ENCODE measurements at regions not wholly inside any gene's neighbourhood (a gene's known extent, or its start where the extent isn't known, plus 50 kb on each side); places are given as distances from the start of the nearest gene placed in this dataset.
"Not testable (repeated sequence)": the region's sequence is repeated elsewhere in the genome, so short reads cannot be mapped to it uniquely, and the experiment has no call there.

DNA sequence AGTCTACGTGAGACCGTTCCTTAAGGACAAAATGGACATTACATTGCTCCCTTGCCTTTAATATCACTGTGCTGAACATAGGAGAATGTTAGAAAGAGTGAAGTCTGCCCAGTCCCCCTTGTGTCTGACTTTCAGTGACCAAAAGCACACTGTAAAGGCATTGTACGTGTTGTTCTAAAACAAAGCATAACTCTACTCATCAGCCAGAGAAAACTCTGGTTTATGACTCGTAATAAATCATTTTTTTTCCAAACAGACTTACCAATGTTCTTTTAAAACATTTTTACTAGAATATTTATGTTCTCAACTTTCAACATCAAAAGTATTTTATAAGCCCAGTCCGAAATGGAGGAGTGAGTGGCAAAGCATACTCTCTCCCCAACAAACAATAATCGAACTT is 262.5 kb downstream of the GJA1 start:
- Histone ChIP-seq H3K4me1 (ENCODE audit: control insufficient read depth, insufficient read depth, low read length) (peaks cover 2% of the 10 kb centered on the region), H3K27ac (ENCODE audit: low read length) (no peak overlapping the region), H3K27me3 (ENCODE audit: control insufficient read depth, insufficient read depth, low read length) (no peaks in the 10 kb centered on the region), H3K9me3 (replicated peaks; ENCODE audit: control insufficient read depth, low read depth, low read length) (peaks cover under 1% of the 10 kb centered on the region), H3K36me3 (ENCODE audit: control insufficient read depth, insufficient read depth, low read length) (no peaks in the 10 kb centered on the region), H3K4me3 (ENCODE audit: low read length) (no peak overlapping the region)
- WGBS (ENCODE audit: insufficient coverage), result no CpG with 5 or more reads among the region's 6 CpGs
- no peak for DNase-seq

DNA sequence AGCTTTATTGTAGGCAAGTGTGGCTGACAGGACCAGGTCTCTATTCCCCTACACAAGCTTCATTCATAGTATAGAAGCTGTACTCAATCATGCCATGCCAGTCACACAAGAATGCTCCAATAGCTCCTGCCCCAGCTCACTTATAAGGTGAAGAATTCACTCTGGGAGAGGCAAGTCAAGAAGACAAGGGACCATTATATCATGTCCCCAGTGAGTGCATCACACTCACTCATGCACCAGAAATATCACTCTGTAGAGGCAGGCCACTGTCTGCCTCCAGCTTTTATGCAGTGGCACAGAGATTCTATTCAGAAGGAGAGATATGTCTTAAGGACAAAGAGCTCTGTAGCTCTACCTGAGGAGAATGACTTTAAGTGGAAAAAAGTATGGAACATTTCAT is 263.2 kb downstream of the GJA1 start:
- Histone ChIP-seq H3K4me1 (ENCODE audit: control insufficient read depth, insufficient read depth, low read length) (peaks cover 2% of the 10 kb centered on the region), H3K27me3 (ENCODE audit: control insufficient read depth, insufficient read depth, low read length) (no peaks in the 10 kb centered on the region), H3K9me3 (replicated peaks; ENCODE audit: control insufficient read depth, low read depth, low read length) (peaks cover 3% of the 10 kb centered on the region), H3K4me3 (ENCODE audit: low read length) (no peak overlapping the region), H3K36me3 (ENCODE audit: control insufficient read depth, insufficient read depth, low read length) (no peaks in the 10 kb centered on the region), H3K27ac (ENCODE audit: low read length) (no peak overlapping the region)
- no peak for DNase-seq

DNA sequence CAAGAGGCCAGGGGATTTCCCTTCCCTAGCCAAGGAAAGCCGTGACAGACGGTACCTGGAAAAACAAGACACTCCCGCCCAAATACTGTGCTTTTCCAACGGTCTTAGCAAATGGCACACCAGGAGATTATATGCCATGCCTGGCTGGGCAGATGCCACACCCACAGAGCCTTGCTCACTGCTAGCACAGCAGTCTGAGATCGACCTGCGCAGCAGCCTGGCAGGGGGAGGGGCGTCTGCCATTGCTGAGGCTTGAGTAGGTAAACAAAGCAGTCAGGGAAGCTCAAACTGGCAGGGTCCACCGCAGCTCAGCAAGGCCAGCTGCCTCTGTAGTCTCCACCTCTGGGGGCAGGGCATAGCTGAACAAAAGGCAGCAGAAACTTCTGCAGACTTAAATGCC is 267.7 kb downstream of the GJA1 start:
- H3K9me3 ChIP-seq (replicated peaks; ENCODE audit: control insufficient read depth, low read depth, low read length); H3K4me3 ChIP-seq (ENCODE audit: low read length); H3K27ac ChIP-seq (ENCODE audit: low read length); DNase-seq; H3K27me3 ChIP-seq (ENCODE audit: control insufficient read depth, insufficient read depth, low read length); H3K36me3 ChIP-seq (ENCODE audit: control insufficient read depth, insufficient read depth, low read length); H3K4me1 ChIP-seq (ENCODE audit: control insufficient read depth, insufficient read depth, low read length): not testable (repeated sequence)
- 88% methylated on average over 8 of the region's 8 CpGs for WGBS (ENCODE audit: insufficient coverage)

DNA sequence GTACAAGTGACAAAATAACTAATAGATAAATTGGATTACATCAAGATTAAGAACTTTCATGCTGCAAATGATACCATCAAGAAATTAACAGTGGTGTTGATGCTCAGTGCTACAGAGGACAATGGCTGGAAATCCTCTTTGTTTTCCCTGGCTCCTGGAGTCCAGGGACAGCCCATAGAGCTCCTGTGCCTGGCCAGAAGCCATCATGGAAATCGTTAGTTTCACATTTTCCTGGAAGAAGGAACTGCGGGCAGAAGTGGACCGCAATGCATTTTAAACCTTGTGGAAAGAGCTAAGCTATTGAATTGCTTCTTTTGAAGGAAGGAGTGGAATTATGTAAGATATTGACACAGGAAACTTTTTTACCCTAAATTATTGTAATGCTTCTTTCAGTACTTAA is 276.0 kb downstream of the GJA1 start:
- peak; percentile 76 for DNase-seq
- no peaks in the 10 kb centered on the region for H3K27me3 ChIP-seq (ENCODE audit: control insufficient read depth, insufficient read depth, low read length)
- H3K36me3 ChIP-seq (ENCODE audit: control insufficient read depth, insufficient read depth, low read length), result no peaks in the 10 kb centered on the region
- H3K9me3 ChIP-seq (replicated peaks; ENCODE audit: control insufficient read depth, low read depth, low read length), result no peaks in the 10 kb centered on the region
- H3K27ac ChIP-seq (ENCODE audit: low read length), result peak overlapping the region; percentile 29
- H3K4me1 ChIP-seq (ENCODE audit: control insufficient read depth, insufficient read depth, low read length), result no peaks in the 10 kb centered on the region
- 33% methylated on average over 3 of the region's 3 CpGs for WGBS (ENCODE audit: insufficient coverage)
- no peak overlapping the region for H3K4me3 ChIP-seq (ENCODE audit: low read length)

DNA sequence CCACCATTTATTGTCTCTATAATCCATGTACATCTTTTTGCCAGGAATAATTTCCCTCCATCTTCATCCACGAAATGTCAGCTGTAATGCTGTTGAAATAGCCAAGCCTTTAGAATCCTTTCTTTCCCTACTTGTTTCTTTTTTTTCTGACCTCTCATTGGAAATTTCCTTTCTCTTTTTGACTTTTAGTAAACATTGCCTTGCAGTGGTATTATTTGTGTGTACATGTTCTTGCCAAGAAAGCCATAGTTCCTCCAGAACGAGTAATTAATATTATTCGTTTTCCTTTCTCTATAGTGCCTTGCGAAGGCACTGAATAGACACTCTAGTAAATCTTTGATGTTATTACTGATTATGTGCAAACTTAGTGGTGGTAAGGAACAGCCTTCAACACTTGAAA is 282.2 kb downstream of the GJA1 start:
- no peak for DNase-seq
- Histone ChIP-seq H3K27me3 (ENCODE audit: control insufficient read depth, insufficient read depth, low read length) (no peaks in the 10 kb centered on the region), H3K9me3 (replicated peaks; ENCODE audit: control insufficient read depth, low read depth, low read length) (no peaks in the 10 kb centered on the region), H3K4me3 (ENCODE audit: low read length) (no peak overlapping the region), H3K4me1 (ENCODE audit: control insufficient read depth, insufficient read depth, low read length) (no peaks in the 10 kb centered on the region), H3K36me3 (ENCODE audit: control insufficient read depth, insufficient read depth, low read length) (no peaks in the 10 kb centered on the region), H3K27ac (ENCODE audit: low read length) (no peak overlapping the region)
- WGBS (ENCODE audit: insufficient coverage), result no CpG with 5 or more reads among the region's 4 CpGs

DNA sequence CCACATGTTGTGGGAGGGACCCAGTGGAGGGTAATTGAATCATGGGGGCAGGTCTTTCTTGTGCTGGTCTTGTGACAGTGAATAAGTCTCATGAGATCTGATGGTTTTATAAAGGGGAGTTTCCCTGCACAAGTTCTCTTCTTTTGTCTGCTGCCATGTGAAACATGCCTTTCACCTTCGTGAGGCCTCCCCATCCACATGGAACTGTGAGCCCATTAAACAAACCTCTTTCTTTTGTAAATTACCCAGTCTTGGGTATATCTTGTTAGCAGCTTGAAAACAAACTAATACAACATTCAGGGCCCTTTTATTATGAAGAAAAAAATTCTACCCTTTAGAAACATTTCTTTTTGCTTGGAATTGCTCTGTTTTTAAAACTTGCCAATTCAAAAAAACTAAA is 285.4 kb downstream of the GJA1 start:
- H3K36me3 ChIP-seq (ENCODE audit: control insufficient read depth, insufficient read depth, low read length); H3K4me1 ChIP-seq (ENCODE audit: control insufficient read depth, insufficient read depth, low read length); H3K9me3 ChIP-seq (replicated peaks; ENCODE audit: control insufficient read depth, low read depth, low read length); DNase-seq; H3K27ac ChIP-seq (ENCODE audit: low read length); H3K4me3 ChIP-seq (ENCODE audit: low read length); H3K27me3 ChIP-seq (ENCODE audit: control insufficient read depth, insufficient read depth, low read length): not testable (repeated sequence)
- WGBS (ENCODE audit: insufficient coverage), result no CpG with 5 or more reads among the region's 1 CpG

DNA sequence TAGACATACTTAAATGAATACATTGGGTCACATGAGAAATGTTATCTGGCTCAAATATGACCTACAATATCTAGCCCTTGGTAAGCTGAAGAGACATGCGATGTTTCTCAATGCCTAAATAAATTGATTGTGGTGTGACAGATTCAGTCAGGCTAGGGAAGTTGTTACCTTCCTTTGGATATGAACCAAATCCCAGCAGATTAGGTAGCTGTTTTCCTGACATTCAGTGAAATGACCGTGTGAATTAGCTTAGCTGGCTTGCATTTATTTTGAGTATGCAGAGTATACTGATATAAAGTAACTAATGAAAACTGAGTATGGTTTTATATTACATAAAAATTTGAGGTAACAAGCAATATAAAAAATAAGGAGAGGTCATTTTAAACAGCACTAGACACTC is 288.2 kb downstream of the GJA1 start:
- no CpG with 5 or more reads among the region's 2 CpGs for WGBS (ENCODE audit: insufficient coverage)
- Histone ChIP-seq H3K4me3 (ENCODE audit: low read length) (no peak overlapping the region), H3K4me1 (ENCODE audit: control insufficient read depth, insufficient read depth, low read length) (no peaks in the 10 kb centered on the region), H3K27me3 (ENCODE audit: control insufficient read depth, insufficient read depth, low read length) (no peaks in the 10 kb centered on the region), H3K36me3 (ENCODE audit: control insufficient read depth, insufficient read depth, low read length) (no peaks in the 10 kb centered on the region), H3K9me3 (replicated peaks; ENCODE audit: control insufficient read depth, low read depth, low read length) (no peaks in the 10 kb centered on the region), H3K27ac (ENCODE audit: low read length) (no peak overlapping the region)
- no peak for DNase-seq

DNA sequence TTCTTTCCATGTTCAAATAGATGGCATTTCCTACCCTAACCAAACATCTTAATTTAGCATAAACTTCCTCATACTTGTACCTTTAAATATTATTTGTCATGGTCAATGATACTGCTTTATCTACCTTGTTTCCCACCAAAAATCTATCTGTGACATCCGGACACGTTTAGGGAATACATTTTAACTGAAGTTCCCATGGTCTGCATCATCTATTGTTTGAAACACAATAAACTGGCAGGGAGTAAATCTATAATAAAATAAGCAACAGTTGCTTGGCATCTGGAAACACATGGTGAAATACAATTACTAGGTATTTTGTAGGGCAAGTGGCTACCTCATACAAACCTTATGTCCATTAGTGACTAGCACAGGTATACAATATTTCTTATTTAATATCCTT is 289.1 kb downstream of the GJA1 start:
- H3K36me3 ChIP-seq (ENCODE audit: control insufficient read depth, insufficient read depth, low read length), result no peaks in the 10 kb centered on the region
- no peaks in the 10 kb centered on the region for H3K9me3 ChIP-seq (replicated peaks; ENCODE audit: control insufficient read depth, low read depth, low read length)
- no peaks in the 10 kb centered on the region for H3K4me1 ChIP-seq (ENCODE audit: control insufficient read depth, insufficient read depth, low read length)
- no peaks in the 10 kb centered on the region for H3K27me3 ChIP-seq (ENCODE audit: control insufficient read depth, insufficient read depth, low read length)
- H3K4me3 ChIP-seq (ENCODE audit: low read length), result no peak overlapping the region
- H3K27ac ChIP-seq (ENCODE audit: low read length), result no peak overlapping the region
- no peak for DNase-seq
- WGBS (ENCODE audit: insufficient coverage), result no CpG with 5 or more reads among the region's 2 CpGs

DNA sequence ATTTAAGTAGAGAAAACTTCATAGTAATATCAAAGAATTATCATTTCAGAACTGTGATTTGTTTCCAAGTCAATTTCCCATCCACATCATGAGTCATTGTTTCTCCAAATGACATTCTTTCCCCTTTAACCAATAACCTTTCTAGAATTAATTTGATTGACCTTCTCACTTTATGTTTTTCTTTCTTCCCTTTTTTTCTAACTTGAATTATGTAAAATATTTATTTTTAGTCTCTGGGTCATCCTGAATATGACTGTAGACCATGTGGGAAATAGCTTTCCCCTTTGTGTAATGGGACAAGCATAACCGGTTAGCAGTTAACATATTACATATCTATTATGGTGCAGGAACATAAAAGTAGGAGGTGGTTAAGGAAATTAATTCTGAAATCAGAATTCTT is 291.1 kb downstream of the GJA1 start:
- no peaks in the 10 kb centered on the region for H3K36me3 ChIP-seq (ENCODE audit: control insufficient read depth, insufficient read depth, low read length)
- H3K4me3 ChIP-seq (ENCODE audit: low read length), result no peak overlapping the region
- no peaks in the 10 kb centered on the region for H3K27me3 ChIP-seq (ENCODE audit: control insufficient read depth, insufficient read depth, low read length)
- H3K27ac ChIP-seq (ENCODE audit: low read length), result no peak overlapping the region
- no peaks in the 10 kb centered on the region for H3K4me1 ChIP-seq (ENCODE audit: control insufficient read depth, insufficient read depth, low read length)
- WGBS (ENCODE audit: insufficient coverage), result no CpG with 5 or more reads among the region's 1 CpG
- H3K9me3 ChIP-seq (replicated peaks; ENCODE audit: control insufficient read depth, low read depth, low read length), result peaks cover 2% of the 10 kb centered on the region
- peak; percentile 14 for DNase-seq

DNA sequence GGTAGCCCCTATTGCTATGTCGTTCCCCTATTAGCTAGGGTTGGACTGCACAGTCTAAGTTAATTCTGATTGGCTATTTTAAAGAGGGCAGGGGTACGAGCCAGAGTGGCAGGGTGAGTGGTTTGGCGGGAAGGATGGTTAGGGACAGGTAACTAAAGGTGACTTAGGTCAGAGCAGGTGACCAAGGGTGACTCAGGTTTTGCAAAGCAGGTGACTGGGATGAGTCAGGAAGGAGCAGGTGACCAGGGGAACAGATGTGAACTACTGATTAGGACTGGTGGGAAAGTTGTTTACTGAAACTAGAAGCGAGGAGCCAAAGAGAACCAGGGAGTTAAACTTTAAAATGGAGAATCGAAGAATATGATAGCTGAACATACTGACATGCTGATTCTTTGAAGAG is 295.2 kb downstream of the GJA1 start:
- WGBS (ENCODE audit: insufficient coverage), result 98% methylated on average over 3 of the region's 5 CpGs
- no peaks in the 10 kb centered on the region for H3K27me3 ChIP-seq (ENCODE audit: control insufficient read depth, insufficient read depth, low read length)

DNA sequence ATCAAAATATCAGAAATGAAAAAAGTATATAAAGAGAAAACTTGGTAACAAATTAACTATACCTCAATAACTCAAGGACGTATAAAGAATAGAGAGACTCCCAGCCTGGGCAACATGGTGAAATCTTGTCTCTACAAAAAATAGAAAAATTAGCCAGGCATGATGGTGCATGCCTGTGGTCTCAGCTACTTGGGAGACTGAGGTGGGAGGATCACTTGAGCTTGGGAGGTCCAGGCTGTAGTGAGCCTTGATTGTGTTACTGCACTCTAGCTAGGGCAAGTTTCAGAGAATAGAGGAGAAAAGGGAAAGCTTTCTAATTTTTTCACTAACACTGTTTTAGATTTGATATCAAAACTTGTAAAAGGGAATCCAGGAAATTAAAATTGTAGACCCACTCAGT is 295.9 kb downstream of the GJA1 start:
- Histone ChIP-seq H3K4me1 (ENCODE audit: control insufficient read depth, insufficient read depth, low read length) (no peaks in the 10 kb centered on the region), H3K36me3 (ENCODE audit: control insufficient read depth, insufficient read depth, low read length) (no peaks in the 10 kb centered on the region), H3K27me3 (ENCODE audit: control insufficient read depth, insufficient read depth, low read length) (no peaks in the 10 kb centered on the region), H3K4me3 (ENCODE audit: low read length) (no peak overlapping the region), H3K27ac (ENCODE audit: low read length) (no peak overlapping the region), H3K9me3 (replicated peaks; ENCODE audit: control insufficient read depth, low read depth, low read length) (peaks cover 2% of the 10 kb centered on the region)
- no peak for DNase-seq
- WGBS (ENCODE audit: insufficient coverage), result no CpG with 5 or more reads among the region's 1 CpG

More for the DNA sequence above, 295.2 kb downstream of the GJA1 start:
- Histone ChIP-seq H3K9me3 (replicated peaks; ENCODE audit: control insufficient read depth, low read depth, low read length) (peaks cover 2% of the 10 kb centered on the region), H3K27ac (ENCODE audit: low read length) (no peak overlapping the region), H3K4me3 (ENCODE audit: low read length) (no peak overlapping the region), H3K4me1 (ENCODE audit: control insufficient read depth, insufficient read depth, low read length) (no peaks in the 10 kb centered on the region), H3K36me3 (ENCODE audit: control insufficient read depth, insufficient read depth, low read length) (no peaks in the 10 kb centered on the region)
- DNase-seq, result no peak
